SU-DHL-6 (cell line): ENCODE measurements at regions not wholly inside any gene's neighbourhood (a gene's known extent, or its start where the extent isn't known, plus 50 kb on each side); places are given as distances from the start of the nearest gene placed in this dataset.
"Not testable (repeated sequence)": the region's sequence is repeated elsewhere in the genome, so short reads cannot be mapped to it uniquely, and the experiment has no call there.

ENCODE experiments used
- EZH2phosphoT487 ChIP-seq: fragments of 200-600 bp; sonication (generic), shearing (Covaris generic); conservative IDR thresholded peaks from 2 replicates; pipeline ENCODE4 v1.6.1; 2018; ENCODE audit warnings: mild to moderate bottlenecking, antibody characterized with exemption, low read length, moderate library complexity, mixed read lengths
- TF ChIP-seq, protein P1 (sequence below): fragments of 200-600 bp; sonication (generic); IDR thresholded peaks from one replicate; pipeline ENCODE4 v1.5.1; 2017; ENCODE audit warnings: antibody characterized with exemption, mild to moderate bottlenecking, low read length, moderate library complexity; ENCODE audit not compliant: insufficient read depth, poor library complexity, severe bottlenecking

GRCh38 chr2:89273443-89273842, 582.0 kb downstream of the RPIA start:
- TF ChIP-seq, protein P1, sequence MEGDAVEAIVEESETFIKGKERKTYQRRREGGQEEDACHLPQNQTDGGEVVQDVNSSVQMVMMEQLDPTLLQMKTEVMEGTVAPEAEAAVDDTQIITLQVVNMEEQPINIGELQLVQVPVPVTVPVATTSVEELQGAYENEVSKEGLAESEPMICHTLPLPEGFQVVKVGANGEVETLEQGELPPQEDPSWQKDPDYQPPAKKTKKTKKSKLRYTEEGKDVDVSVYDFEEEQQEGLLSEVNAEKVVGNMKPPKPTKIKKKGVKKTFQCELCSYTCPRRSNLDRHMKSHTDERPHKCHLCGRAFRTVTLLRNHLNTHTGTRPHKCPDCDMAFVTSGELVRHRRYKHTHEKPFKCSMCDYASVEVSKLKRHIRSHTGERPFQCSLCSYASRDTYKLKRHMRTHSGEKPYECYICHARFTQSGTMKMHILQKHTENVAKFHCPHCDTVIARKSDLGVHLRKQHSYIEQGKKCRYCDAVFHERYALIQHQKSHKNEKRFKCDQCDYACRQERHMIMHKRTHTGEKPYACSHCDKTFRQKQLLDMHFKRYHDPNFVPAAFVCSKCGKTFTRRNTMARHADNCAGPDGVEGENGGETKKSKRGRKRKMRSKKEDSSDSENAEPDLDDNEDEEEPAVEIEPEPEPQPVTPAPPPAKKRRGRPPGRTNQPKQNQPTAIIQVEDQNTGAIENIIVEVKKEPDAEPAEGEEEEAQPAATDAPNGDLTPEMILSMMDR: not testable (repeated sequence)
- not testable (repeated sequence) for TF ChIP-seq EZH2phosphoT487
